Natural killer cell treated with Interleukin-12 subunit alpha and Interleukin-12 subunit beta and Interleukin-15 and Interleukin-18, amount 100 ng/mL, for 72 hours (primary cell): ENCODE measurements at regions not wholly inside any gene's neighbourhood (a gene's known extent, or its start where the extent isn't known, plus 50 kb on each side); places are given as distances from the start of the nearest gene placed in this dataset.
"Not testable (repeated sequence)": the region's sequence is repeated elsewhere in the genome, so short reads cannot be mapped to it uniquely, and the experiment has no call there.

ENCODE experiments used
- ATAC-seq, 2 donors: fragments of 150-1000 bp; cut with Tn5 transposase in 1 of 2; sonication (Bioruptor Pico), chemical (Tn5 transposase) in 1 of 2; 2 replicates each; pipeline ENCODE4 v1.10.0; 2021
- DNase-seq: peaks from one replicate; pipeline ENCODE4 v3.0.0; 2022; ENCODE audit warnings: low spot score
- H3K27ac Mint-ChIP-seq, 2 donors: 1 replicate in 1 of 2; 2 replicates in 1 of 2; pipeline ENCODE4 v1.8.0; 2022; ENCODE audit warnings: mixed read lengths in 2 of 2, mild to moderate bottlenecking in 1 of 2, moderate library complexity in 1 of 2
- H3K27me3 Mint-ChIP-seq, 2 donors: 1 replicate in 1 of 2; 2 replicates in 1 of 2; pipeline ENCODE4 v1.8.0; 2022; ENCODE audit warnings: mixed read lengths in 2 of 2
- H3K36me3 Mint-ChIP-seq: one replicate; pipeline ENCODE4 v1.8.0; 2022; ENCODE audit warnings: mixed read lengths
- H3K4me1 Mint-ChIP-seq, 2 donors: 1 replicate in 1 of 2; 2 replicates in 1 of 2; pipeline ENCODE4 v1.8.0; 2022; ENCODE audit warnings: low read depth in 2 of 2, mixed read lengths in 2 of 2, mild to moderate bottlenecking in 1 of 2
- H3K4me3 Mint-ChIP-seq: one replicate; pipeline ENCODE4 v1.8.0; 2022; ENCODE audit warnings: mixed read lengths
- H3K9me3 Mint-ChIP-seq: 2 replicates; pipeline ENCODE4 v1.8.0; 2022; ENCODE audit warnings: mixed read lengths

DNA sequence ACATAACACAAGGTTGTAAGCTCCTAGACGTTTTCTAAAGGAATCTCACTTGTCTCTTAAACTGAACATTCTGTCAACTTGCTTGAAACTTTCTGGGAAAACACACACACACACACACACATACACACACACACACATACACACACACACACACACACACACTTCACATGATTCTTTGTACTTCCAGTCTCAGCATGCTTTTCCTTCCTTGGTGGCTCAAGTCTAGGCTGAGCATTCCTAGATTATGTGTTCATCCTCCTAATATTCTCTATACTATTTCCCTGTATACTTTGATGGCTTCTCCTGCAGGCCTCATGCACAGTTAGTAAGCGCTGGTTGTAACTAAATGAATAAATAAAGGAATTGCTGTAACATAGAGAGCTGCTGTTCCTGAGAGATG lies 372.1 kb downstream of the PTPRC start:
- DNase-seq, result no peak
- peaks cover 27 to 60% of the 10 kb centered on the region in 2 donors for H3K4me1 Mint-ChIP-seq
- peak overlapping the region; percentile 57 to 88 for H3K27ac Mint-ChIP-seq
- peak overlapping the region; percentile 75 for H3K4me3 Mint-ChIP-seq
- H3K9me3 Mint-ChIP-seq, result peaks cover 3% of the 10 kb centered on the region
- ATAC-seq, result no peak
- peaks cover 6% of the 10 kb centered on the region for H3K36me3 Mint-ChIP-seq
- H3K27me3 Mint-ChIP-seq, result no peaks in the 10 kb centered on the region

DNA sequence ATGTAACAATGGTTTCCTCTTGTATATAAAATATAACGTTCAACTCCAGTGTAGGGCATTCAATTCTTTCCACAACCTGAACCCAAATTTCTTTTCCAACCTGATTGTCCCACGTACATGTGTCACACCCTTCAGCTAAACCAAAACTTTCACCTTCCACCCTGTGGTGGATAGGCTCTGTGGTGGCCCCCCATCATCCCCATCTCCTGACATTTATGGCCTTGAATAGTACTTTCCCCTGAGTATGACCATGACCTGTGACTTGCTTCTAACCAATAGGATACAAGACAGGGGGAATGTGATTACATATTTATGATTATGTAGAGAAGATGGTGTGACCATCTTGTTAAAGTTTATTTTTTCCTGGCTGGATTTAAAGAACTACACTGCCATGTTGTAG lies 377.0 kb downstream of the PTPRC start:
- Mint-ChIP-seq H3K27me3 (no peaks in the 10 kb centered on the region), H3K4me1 (peaks cover 13 to 33% of the 10 kb centered on the region in 2 donors), H3K4me3 (no peak overlapping the region), H3K36me3 (no peaks in the 10 kb centered on the region), H3K9me3 (no peaks in the 10 kb centered on the region), H3K27ac (peak overlapping the region in 1 of 2 donors; percentile 16)
- DNase-seq, result no peak
- no peak for ATAC-seq

DNA sequence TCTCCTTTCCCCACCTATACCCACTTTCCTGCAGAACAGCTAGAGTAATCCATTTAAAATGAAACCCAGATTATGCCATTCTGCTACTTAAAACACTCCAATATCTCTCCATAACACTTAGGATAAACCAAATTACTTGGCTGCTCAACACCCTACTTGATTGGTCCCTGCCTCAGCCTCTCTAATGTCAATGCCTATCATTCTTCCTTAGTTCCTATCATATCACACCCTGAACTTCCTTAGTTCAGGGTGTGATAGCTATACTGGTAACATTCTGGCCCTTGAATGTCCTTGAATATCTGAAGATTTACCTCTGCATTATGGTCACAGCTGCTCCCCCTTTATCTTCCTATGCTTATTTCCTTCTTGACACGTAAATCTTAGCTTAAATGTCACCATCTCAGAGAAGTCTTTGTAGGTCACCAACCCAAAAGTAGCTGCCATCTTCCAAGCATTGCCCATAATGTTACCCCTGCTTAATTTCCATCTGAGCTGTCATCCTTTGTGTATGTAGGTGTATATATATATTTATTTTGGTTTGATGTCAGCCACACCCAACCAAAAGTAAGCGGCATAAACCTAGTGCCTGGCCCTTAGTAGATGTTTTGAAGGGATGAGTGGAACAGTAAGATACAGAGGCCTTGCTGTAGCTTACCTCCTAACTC lies 379.8 kb downstream of the PTPRC start:
- Mint-ChIP-seq H3K4me3 (no peak overlapping the region), H3K36me3 (no peaks in the 10 kb centered on the region), H3K9me3 (no peaks in the 10 kb centered on the region), H3K27me3 (no peaks in the 10 kb centered on the region), H3K27ac (no peak overlapping the region), H3K4me1 (peaks cover 9 to 25% of the 10 kb centered on the region in 2 donors)
- ATAC-seq, result no peak
- no peak for DNase-seq

DNA sequence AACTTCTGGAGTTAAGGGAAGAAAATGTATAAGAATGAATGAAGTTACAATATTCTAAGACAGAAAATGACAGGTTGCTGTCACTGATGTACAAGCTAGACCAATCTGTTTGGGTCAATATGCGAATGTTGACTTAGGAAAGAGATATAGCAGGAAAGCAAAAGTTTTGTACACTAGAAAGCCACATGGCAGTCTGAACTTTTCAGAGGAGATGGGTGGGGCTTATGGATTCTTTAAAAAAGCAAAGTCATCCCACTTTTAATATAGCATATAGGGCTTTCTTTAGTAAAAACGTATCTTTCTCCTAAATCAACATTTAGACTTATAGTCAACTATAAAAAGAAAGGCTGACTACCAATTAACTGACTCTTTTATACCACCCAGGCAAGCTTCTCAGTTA lies 381.2 kb downstream of the PTPRC start:
- no peak for ATAC-seq
- H3K4me3 Mint-ChIP-seq, result no peak overlapping the region
- no peak overlapping the region for H3K27ac Mint-ChIP-seq
- H3K36me3 Mint-ChIP-seq, result no peaks in the 10 kb centered on the region
- no peaks in the 10 kb centered on the region for H3K9me3 Mint-ChIP-seq
- H3K27me3 Mint-ChIP-seq, result no peaks in the 10 kb centered on the region
- peaks cover 6 to 14% of the 10 kb centered on the region in 2 donors for H3K4me1 Mint-ChIP-seq
- no peak for DNase-seq

DNA sequence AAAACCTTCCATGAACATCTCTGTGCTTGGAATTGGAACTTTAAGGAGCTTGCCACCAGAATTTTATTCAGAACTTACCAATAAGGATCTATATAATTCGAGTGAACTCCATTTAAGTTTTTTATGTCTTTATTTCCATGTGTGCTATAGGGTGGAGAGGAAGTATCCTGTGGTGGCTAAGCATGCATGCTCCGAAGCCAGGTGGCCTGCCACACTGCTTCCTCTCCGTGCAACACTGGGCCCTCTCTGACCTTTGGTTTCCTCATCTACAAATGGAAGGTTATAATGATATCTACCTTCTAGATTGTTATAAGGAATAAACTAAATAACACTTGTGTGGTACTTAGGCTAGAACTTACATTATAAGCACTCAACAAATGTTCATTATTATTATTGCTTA lies 382.1 kb downstream of the PTPRC start:
- peaks cover 2% of the 10 kb centered on the region for H3K9me3 Mint-ChIP-seq
- peaks cover 5% of the 10 kb centered on the region for H3K36me3 Mint-ChIP-seq
- ATAC-seq (no peak), DNase-seq (no peak)
- H3K4me1 Mint-ChIP-seq, result peaks cover 9 to 12% of the 10 kb centered on the region in 2 donors
- H3K27ac Mint-ChIP-seq, result no peak overlapping the region
- H3K27me3 Mint-ChIP-seq, result no peaks in the 10 kb centered on the region
- H3K4me3 Mint-ChIP-seq, result no peak overlapping the region

DNA sequence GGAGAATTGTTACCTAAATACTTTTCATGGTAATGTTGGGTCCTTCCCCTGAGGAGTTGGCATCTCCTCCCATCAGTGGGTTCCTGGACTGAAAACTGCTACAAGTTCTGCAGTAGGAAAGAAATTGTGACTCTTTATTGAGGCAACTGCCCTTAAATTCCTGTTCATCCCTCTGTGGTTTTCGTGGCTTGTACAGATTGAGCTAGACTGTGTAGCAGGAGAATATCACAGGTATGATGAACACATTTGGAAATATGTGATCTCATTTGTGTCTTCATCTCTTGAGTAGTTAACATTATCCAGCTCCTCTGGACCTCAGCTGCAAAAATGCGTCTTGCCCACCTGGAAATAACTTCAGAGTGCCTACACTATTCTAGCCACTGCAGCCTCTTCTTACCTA lies 390.6 kb downstream of the PTPRC start:
- Mint-ChIP-seq H3K4me1 (peaks cover 39 to 50% of the 10 kb centered on the region in 2 donors), H3K36me3 (peaks cover 49% of the 10 kb centered on the region), H3K4me3 (peak overlapping the region; percentile 40)

GRCh38 chr1:199029855-199030254 lies 391.0 kb downstream of the PTPRC start:
- Mint-ChIP-seq H3K27ac (peak overlapping the region; percentile 61 to 96), H3K27me3 (no peaks in the 10 kb centered on the region), H3K36me3 (peaks cover 50% of the 10 kb centered on the region), H3K4me3 (peak overlapping the region; percentile 40), H3K4me1 (peaks cover 39 to 52% of the 10 kb centered on the region in 2 donors), H3K9me3 (peaks cover 18% of the 10 kb centered on the region)
- no peak for DNase-seq
- peak; percentile 65 to 66 for ATAC-seq

More for the DNA sequence above, 390.6 kb downstream of the PTPRC start:
- no peaks in the 10 kb centered on the region for H3K27me3 Mint-ChIP-seq
- ATAC-seq, result peak; percentile 13 to 22
- peak overlapping the region; percentile 61 to 96 for H3K27ac Mint-ChIP-seq
- H3K9me3 Mint-ChIP-seq, result peaks cover 18% of the 10 kb centered on the region
- DNase-seq, result no peak

- ATAC-seq, DNase-seq, H3K27me3 Mint-ChIP-seq: not testable (repeated sequence)
- Mint-ChIP-seq H3K4me3 (peak overlapping the region; percentile 40), H3K27ac (peak overlapping the region; percentile 61 to 96), H3K9me3 (peaks cover 18% of the 10 kb centered on the region), H3K36me3 (peaks cover 54% of the 10 kb centered on the region), H3K4me1 (peaks cover 39 to 59% of the 10 kb centered on the region in 2 donors)
Measured at GRCh38 chr1:199030541-199030940, 391.7 kb downstream of the PTPRC start.

GRCh38 chr1:199031170-199031569 lies 392.3 kb downstream of the PTPRC start:
- peaks cover 39 to 56% of the 10 kb centered on the region in 2 donors for H3K4me1 Mint-ChIP-seq
- H3K27ac Mint-ChIP-seq, result peak overlapping the region; percentile 61 to 96
- not testable (repeated sequence) for H3K4me3 Mint-ChIP-seq, DNase-seq, H3K27me3 Mint-ChIP-seq, ATAC-seq
- H3K36me3 Mint-ChIP-seq, result peaks cover 49% of the 10 kb centered on the region
- peaks cover 16% of the 10 kb centered on the region for H3K9me3 Mint-ChIP-seq

- peak; percentile 68 to 84 for ATAC-seq
- Mint-ChIP-seq H3K27ac (peak overlapping the region; percentile 96), H3K4me1 (peaks cover 39 to 56% of the 10 kb centered on the region in 2 donors)
Measured at GRCh38 chr1:199032479-199032878, 393.6 kb downstream of the PTPRC start.

DNA sequence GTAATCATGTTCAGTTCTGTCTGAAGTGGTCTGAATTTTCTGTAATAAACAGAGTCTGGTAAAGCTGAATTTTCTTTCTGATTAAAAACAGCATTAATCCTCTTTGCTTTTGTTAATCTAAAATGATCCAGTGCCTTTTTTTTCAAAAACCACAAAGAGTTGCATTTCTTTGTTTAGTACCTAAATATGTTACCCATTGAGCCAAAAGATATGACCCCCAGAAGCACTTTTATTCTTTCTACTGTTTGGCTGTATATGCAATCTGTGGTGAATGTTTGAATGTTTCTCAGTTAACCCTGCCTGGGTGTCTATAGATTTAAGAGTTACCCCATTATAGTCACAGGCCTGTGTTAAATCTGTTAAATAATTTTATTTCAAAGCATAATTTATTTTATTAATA lies 394.8 kb downstream of the PTPRC start:
- Mint-ChIP-seq H3K9me3 (peaks cover 16% of the 10 kb centered on the region), H3K27me3 (no peaks in the 10 kb centered on the region), H3K4me1 (peaks cover 39 to 58% of the 10 kb centered on the region in 2 donors), H3K4me3 (peak overlapping the region; percentile 78), H3K27ac (peak overlapping the region; percentile 96), H3K36me3 (peaks cover 49% of the 10 kb centered on the region)
- DNase-seq, result no peak
- no peak for ATAC-seq

More at GRCh38 chr1:199032479-199032878, 393.6 kb downstream of the PTPRC start:
- H3K4me3 Mint-ChIP-seq, result peak overlapping the region; percentile 78
- H3K27me3 Mint-ChIP-seq, result not testable (repeated sequence)
- H3K9me3 Mint-ChIP-seq, result peaks cover 16% of the 10 kb centered on the region
- peaks cover 51% of the 10 kb centered on the region for H3K36me3 Mint-ChIP-seq
- DNase-seq, result peak; percentile 73

DNA sequence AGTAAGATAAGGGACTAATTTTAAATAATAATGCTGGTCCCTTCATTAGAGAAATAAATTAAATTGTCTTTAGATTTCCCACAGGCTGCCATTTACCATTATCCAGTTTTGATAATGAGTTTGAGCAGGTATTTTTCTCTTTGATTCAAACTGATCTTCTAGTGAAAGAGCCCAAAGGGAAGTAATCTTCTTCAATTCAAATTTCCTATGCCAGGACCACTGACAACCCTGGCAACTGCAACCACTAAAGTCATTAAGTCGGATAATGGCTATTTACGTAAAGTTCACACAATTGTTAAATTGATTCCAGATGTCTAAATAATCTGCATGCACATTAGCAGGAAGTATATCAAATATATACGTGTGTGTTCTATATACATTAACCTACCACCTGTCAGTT lies 399.3 kb downstream of the PTPRC start:
- Mint-ChIP-seq H3K4me1 (peaks cover 40 to 44% of the 10 kb centered on the region in 2 donors), H3K4me3 (no peak overlapping the region), H3K27me3 (no peaks in the 10 kb centered on the region), H3K9me3 (no peaks in the 10 kb centered on the region), H3K27ac (peak overlapping the region in 1 of 2 donors; percentile 99), H3K36me3 (peaks cover 32% of the 10 kb centered on the region)
- ATAC-seq (no peak), DNase-seq (no peak)

GRCh38 chr1:199040076-199040905 lies 401.5 kb downstream of the PTPRC start:
- no peaks in the 10 kb centered on the region for H3K9me3 Mint-ChIP-seq
- peaks cover 34% of the 10 kb centered on the region for H3K36me3 Mint-ChIP-seq
- H3K27ac Mint-ChIP-seq, result peak overlapping the region; percentile 86 to 99
- DNase-seq (no peak), ATAC-seq (no peak)
- no peaks in the 10 kb centered on the region for H3K27me3 Mint-ChIP-seq
- H3K4me3 Mint-ChIP-seq, result peak overlapping the region; percentile 55
- H3K4me1 Mint-ChIP-seq, result peaks cover 39 to 48% of the 10 kb centered on the region in 2 donors
